ENCODE measurements at regions not wholly inside any gene's neighbourhood (a gene's known extent, or its start where the extent isn't known, plus 50 kb on each side); places are given as distances from the start of the nearest gene placed in this dataset.
"Not testable (repeated sequence)": the region's sequence is repeated elsewhere in the genome, so short reads cannot be mapped to it uniquely, and the experiment has no call there.

- WGBS (ENCODE audit: insufficient coverage, low coverage, missing lambda C conversion rate), result 4% methylated on average over 8 of the region's 10 CpGs
- CTCF ChIA-PET (ENCODE audit: low intra/inter-chr PET ratio), result not testable (repeated sequence)
These were observed 2986.4 kb upstream of the OR11H1 start for GRCh38 chr22:12541412-12542170.

DNA sequence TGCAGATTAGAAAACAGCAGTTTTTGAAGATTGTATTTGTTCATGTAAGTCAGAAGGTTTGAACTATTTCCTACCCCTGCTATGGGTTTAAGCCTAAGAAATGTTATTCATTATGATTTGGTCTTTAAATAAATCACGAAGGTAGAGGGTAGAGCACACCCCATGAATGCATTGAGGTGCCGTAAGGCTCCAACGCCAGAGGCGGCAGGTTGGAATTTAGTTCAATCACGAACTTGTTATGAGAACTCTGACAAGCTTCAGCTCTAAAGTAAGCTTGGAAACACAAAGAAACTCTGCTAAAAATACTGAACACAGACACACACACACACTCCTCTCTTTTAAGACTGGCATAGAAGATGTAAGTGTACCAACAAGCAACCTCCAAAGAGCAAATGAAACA is 2974.6 kb upstream of the OR11H1 start:
- BruUV-seq (replicated peaks); CTCF ChIA-PET (ENCODE audit: low intra/inter-chr PET ratio); H3K9ac ChIP-seq (ENCODE audit: insufficient read depth in 1 of 2, low read depth in 2 of 2, low read length in 2 of 2); H3K9me1 ChIP-seq (ENCODE audit: control insufficient read depth, insufficient read depth, low read length); H3K9me3 ChIP-seq (replicated peaks; ENCODE audit: control insufficient read depth, insufficient read depth, low read depth, low read length); H3K27ac ChIP-seq (ENCODE audit: extremely low read depth, low read depth, low read length); H3K79me2 ChIP-seq (ENCODE audit: control insufficient read depth, insufficient read depth, low read length); H3K4me1 ChIP-seq (replicated peaks in 1 of 2; ENCODE audit: control insufficient read depth in 2 of 2, insufficient read depth in 2 of 2, low read length in 2 of 2); H3K4me3 ChIP-seq; in situ Hi-C loops (cut with MboI); H2AFZ ChIP-seq (ENCODE audit: low read depth, low read length); H3K36me3 ChIP-seq (ENCODE audit: control insufficient read depth, insufficient read depth, low read length); FAIRE-seq; POLR2A ChIA-PET; ATAC-seq; H3K27me3 ChIP-seq (ENCODE audit: control insufficient read depth in 2 of 2, insufficient read depth in 2 of 2, low read length in 2 of 2); H4K20me1 ChIP-seq (replicated peaks; ENCODE audit: control insufficient read depth, insufficient read depth, low read length); intact Hi-C loops (cut with micrococcal nuclease); H3K4me2 ChIP-seq (ENCODE audit: insufficient read depth, low read length): not testable (repeated sequence)
- peak in 1 of 4 experiments; percentile 12 for DNase-seq (ENCODE audit: extremely low read depth in 1 of 4, low spot score in 3 of 4)
- 11% methylated on average over 5 of the region's 5 CpGs for WGBS (ENCODE audit: insufficient coverage, low coverage, missing lambda C conversion rate)

More at GRCh38 chr22:12541412-12542170, 2986.4 kb upstream of the OR11H1 start:
- H4K20me1 ChIP-seq (replicated peaks; ENCODE audit: control insufficient read depth, insufficient read depth, low read length); FAIRE-seq; H3K9ac ChIP-seq (ENCODE audit: insufficient read depth in 1 of 2, low read depth in 2 of 2, low read length in 2 of 2); in situ Hi-C loops (cut with MboI); H3K36me3 ChIP-seq (ENCODE audit: control insufficient read depth, insufficient read depth, low read length); ATAC-seq; BruUV-seq (replicated peaks); H3K4me2 ChIP-seq (ENCODE audit: insufficient read depth, low read length); POLR2A ChIA-PET; H3K79me2 ChIP-seq (ENCODE audit: control insufficient read depth, insufficient read depth, low read length); H3K9me1 ChIP-seq (ENCODE audit: control insufficient read depth, insufficient read depth, low read length); H2AFZ ChIP-seq (ENCODE audit: low read depth, low read length); H3K27me3 ChIP-seq (ENCODE audit: control insufficient read depth in 2 of 2, insufficient read depth in 2 of 2, low read length in 2 of 2); H3K4me1 ChIP-seq (replicated peaks in 1 of 2; ENCODE audit: control insufficient read depth in 2 of 2, insufficient read depth in 2 of 2, low read length in 2 of 2); H3K27ac ChIP-seq (ENCODE audit: extremely low read depth, low read depth, low read length); intact Hi-C loops (cut with micrococcal nuclease); H3K9me3 ChIP-seq (replicated peaks; ENCODE audit: control insufficient read depth, insufficient read depth, low read depth, low read length); H3K4me3 ChIP-seq: not testable (repeated sequence)
- peak in 1 of 4 experiments; percentile 37 for DNase-seq (ENCODE audit: extremely low read depth in 1 of 4, low spot score in 3 of 4)
- peak; percentile 45 for TF ChIP-seq RBFOX2 (IDR thresholded peaks at IDR 0.05; ENCODE audit: low read depth, low read length)
